ENCODE measurements at regions not wholly inside any gene's neighbourhood (a gene's known extent, or its start where the extent isn't known, plus 50 kb on each side); places are given as distances from the start of the nearest gene placed in this dataset.

DNA sequence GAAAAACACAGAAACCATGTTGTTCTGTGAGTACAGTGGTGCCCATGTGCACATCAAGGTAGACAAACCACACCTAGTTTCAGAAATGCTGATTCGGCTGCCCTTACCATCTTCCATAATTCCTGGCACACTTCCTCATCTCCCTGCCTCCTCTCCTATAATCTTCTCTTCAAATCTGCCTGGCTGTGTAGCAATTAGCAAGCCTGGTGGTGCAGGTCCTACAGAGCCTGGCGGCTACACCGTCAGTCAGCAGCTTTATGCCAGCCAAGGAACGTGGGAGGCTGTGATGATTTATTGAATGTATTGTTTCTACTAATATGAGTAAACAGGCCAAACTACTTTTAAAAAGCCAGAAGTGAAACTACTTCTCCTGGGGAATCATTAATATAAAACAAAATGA is 106.8 kb downstream of the SEMA6D start:
- no peak for DNase-seq

- no peak for DNase-seq
Observed at GRCh38 chr15:47829667-47830066, 112.4 kb downstream of the SEMA6D start.

GRCh38 chr15:47834093-47834492 is 116.8 kb downstream of the SEMA6D start:
- no peak for DNase-seq

- no peak for DNase-seq
Observed at GRCh38 chr15:47839233-47839825, 122.0 kb downstream of the SEMA6D start.

GRCh38 chr15:47843124-47843663 is 125.9 kb downstream of the SEMA6D start:
- DNase-seq: no peak

- DNase-seq: no peak
Observed at GRCh38 chr15:47844437-47844836, 127.1 kb downstream of the SEMA6D start.

GRCh38 chr15:47846128-47846868 is 129.0 kb downstream of the SEMA6D start:
- DNase-seq: no peak

DNA sequence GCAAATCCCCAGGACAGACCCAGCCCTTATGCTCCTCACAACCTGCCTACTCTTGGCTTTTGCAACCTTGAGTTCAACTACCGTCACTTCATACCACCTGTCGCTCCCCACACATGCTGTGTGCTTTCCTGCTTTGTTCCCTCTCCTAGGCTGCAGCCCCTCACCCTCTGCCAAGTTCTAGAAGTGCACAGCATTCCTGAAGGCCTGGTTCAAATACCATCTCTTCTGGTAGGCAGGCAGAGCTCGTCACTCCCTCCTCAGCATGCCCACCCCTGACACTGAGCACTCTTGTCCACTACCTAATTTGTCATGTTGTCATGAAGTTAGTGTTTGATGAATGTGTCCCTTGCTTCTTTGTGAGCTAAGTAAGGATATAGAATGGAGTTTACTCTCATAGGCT is 129.6 kb downstream of the SEMA6D start:
- no peak for DNase-seq

GRCh38 chr15:47856071-47856470 is 138.8 kb downstream of the SEMA6D start:
- DNase-seq: no peak

DNA sequence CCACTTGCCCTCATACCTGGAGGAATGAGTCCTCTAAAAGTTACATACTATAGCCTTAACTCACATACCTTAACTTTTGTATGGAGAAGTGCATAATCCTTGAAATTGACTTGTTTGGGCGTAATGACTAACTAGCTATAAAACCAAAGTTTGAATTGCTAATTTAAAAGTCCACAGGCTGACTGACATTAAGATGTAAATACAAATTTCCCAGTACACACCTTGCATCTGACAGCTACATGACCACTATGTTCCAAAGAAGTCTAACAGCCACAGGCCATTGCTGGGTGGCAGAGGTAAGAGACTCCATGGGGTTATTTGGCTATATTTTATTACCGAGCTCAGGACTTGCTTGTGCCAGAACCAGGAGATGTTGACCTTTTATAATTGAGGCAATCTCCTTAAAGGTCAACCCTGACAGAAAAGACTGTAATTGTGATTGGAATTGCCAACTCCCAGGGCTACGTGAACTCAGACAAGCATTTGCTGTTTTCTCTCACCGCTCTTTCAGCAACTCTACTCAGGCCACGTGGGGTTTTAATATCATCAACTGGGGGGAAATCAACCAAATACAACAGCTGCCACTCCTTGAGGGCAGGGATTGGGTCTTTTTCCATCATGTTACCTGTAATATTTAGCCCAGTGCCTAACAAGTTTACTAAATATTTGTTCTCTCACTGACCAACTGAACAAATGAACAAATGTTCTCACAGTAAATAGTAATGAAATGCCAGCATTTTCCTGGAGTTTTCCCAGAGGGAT is 139.9 kb downstream of the SEMA6D start:
- DNase-seq: no peak

- no peak for DNase-seq
Observed at GRCh38 chr15:47857776-47858167, 140.5 kb downstream of the SEMA6D start.

- DNase-seq: no peak
Observed at GRCh38 chr15:47861111-47861903, 144.0 kb downstream of the SEMA6D start.

GRCh38 chr15:47862402-47862801 is 145.1 kb downstream of the SEMA6D start:
- DNase-seq: no peak

DNA sequence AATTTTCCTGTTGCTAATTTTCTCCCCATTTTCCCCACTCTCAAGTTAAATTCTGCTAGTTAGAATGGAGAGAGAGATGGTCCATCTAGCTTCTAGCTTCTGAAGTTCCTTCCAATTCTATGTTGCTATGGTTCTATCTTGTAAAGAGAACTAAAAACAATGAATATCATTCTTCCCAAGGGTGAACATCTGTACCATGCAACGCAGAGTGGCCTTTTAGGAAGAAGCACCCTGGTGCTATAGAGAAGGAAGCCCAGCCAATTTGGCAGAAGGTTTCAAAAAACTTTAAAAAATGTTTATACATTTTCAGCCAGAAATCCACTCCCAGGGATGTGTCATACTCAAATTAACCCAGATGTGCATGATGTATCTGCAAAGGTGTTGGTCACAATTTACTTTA is 149.1 kb downstream of the SEMA6D start:
- no peak for DNase-seq

DNA sequence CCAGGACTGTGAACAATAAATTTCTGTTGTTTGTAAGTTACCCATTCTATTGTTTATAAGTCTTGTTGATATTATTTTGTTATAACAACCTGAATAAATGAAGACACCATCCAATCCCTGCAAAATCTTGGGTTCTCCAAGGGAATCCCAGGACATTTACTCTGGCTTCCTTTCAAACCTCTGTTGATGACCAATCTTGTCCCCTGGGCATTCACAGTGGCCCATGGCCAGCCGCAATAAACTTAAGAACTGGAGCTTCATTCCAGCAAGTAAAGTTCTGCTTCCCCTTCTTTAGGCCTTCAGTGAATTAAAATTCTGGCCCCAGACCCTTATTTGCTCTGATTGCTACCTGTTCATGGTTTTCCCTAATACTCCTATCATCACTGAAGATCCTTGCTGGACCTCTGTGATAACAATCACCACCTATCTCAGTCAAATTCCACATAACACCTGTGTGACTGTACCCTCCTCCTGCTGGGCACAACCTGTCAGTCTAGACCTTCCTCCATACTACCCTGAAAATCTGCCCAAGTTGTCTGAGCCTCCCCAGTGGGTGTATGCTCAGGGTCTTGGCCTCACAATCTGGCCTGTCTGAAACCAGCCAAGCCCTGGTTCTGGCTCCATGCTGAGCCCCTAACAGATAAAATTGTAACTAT is 153.1 kb downstream of the SEMA6D start:
- no peak for DNase-seq

DNA sequence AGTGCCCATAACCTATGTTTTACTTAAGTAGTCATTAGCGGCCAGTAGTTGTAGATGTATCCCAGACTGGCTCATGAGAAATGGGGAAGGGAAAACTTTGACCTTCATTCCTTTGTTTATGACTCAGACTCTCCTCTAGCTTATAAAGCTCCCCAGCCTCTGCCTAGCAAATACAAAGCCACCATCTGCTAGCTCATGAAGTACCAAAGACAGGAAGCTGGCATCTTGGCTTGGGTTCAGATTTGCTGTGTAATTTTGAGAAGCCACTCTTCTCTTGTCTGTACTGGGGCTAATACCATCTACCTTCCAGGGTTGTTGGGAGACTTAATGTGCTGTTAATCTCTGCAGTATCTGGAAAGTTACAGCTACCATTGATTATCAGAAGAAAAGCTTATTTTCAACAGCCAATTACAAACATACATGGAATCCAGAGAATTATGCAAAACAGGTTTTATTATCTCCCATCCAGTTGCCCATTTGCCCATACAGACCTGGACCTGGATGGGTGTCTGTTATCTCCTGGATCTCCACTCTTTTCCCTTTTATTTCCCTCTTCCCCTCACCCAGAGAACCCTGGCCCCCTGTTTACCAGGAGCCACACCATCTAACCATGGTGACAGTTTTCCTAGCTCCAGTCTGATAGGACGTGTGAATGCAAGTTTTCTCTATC is 153.8 kb downstream of the SEMA6D start:
- no peak for DNase-seq

DNA sequence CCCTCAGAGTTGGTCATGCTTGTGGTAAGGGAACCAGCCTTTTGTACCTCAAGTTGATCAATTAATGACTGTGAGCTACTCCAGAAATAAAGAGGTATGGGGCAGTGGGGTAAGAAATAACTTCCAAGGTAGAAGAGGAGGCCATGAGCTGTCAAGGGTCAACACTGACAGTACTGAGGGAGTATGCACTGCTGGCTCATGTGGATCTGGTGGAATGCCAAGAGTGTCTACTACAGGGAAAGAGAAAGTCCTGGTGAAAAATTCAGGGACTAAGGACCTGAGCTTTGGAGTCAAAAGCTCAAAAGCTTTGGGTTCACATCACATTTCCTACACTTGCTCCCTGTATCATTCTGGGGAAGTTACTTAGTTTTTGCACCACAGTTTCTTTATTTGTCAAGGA is 154.9 kb downstream of the SEMA6D start:
- DNase-seq: no peak

GRCh38 chr15:47872869-47873432 is 155.6 kb downstream of the SEMA6D start:
- no peak for DNase-seq

- DNase-seq: no peak
Observed at GRCh38 chr15:47876986-47877385, 159.7 kb downstream of the SEMA6D start.

DNA sequence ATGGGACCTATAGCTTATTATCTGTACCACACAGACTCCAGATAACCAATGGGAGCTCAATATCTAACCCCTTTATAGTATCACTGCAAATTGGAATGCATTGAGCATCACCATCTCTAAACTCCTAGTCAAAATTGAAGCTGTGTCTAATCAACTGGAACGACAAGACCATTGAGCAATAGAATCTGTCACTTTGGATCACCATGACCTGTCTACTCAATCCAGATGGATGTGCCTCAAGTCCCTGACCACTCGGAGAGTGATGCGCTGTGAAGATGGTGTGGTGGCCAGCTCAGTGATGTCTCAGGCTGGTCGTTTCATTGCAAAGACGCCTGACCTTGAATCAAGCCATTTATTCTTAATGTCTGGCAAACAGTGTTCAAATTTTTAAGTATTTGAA is 160.5 kb downstream of the SEMA6D start:
- no peak for DNase-seq

DNA sequence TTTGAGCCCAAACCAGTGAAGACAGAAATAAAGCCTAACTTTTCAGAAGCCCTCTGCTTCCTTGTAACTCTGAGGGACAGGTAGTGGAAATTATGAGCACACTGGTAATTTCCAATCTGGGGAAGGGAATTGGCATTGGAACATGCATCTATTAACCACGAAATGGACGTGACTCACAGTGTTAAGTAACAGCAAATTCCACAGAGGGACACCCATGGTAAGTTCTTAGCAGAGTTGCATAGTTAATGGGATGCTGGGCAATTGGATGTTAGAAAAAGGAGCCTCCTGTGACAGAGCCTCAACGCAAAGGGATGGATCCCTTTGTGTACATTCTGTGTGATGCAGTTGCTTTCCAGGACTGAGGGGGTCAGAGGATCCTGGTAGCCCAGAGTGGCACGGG is 168.6 kb downstream of the SEMA6D start:
- DNase-seq: no peak
